CD4-positive, alpha-beta T cell treated with Interleukin-4 for 1 hour (primary cell): ENCODE measurements at regions not wholly inside any gene's neighbourhood (a gene's known extent, or its start where the extent isn't known, plus 50 kb on each side); places are given as distances from the start of the nearest gene placed in this dataset.

Experiments used
- DNase-seq, 2 donors: peaks; one replicate each; pipeline ENCODE4 v3.0.0-alpha.2; 2020 to 2022

DNA sequence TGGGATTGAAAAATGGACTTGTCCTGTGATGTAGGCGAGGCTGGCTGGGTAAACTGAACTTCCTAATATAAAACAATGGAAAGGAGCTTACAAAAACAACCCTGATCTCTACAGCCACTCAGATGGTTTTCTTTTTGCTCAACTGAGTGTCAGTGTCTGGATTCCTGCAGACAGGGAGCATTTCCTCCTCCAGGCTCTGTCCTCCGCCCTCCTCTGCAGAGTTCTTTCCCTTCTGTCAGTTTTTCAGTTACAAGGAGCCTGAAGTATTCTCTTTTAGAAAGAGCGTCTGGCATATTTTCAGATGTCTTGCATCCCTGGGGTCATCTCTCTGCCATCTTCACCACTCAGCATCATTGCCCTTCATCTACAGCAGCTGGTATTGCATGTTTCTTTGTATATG, 50.0 kb upstream of the PITRM1 start:
- DNase-seq = no peak
